WTC11 (cell line): ENCODE measurements at regions not wholly inside any gene's neighbourhood (a gene's known extent, or its start where the extent isn't known, plus 50 kb on each side); places are given as distances from the start of the nearest gene placed in this dataset.

Experiments
- ATAC-seq: fragments of 200-7000 bp; cut with Tn5 transposase; 2 replicates; pipeline ENCODE4 v1.10.0; 2021; ENCODE audit warnings: mild to moderate bottlenecking, moderate library complexity
- CTCF ChIA-PET: fragments of 300-600 bp; sonication (Branson Sonifier 250); formaldehyde crosslinking; loops from one replicate; lab custom pipeline; 2021; ENCODE audit warnings: antibody characterized with exemption; lab: Charles Lee
- POLR2A ChIA-PET: fragments of 350-600 bp; sonication (Branson Sonifier 250); formaldehyde crosslinking; loops from one replicate; lab custom pipeline; 2021; ENCODE audit warnings: antibody characterized with exemption; lab: Charles Lee
- DNase-seq: peaks from one replicate; pipeline ENCODE4 v3.0.0; 2021; ENCODE audit warnings: low spot score
- H3K27ac Mint-ChIP-seq: 2 replicates; pipeline ENCODE4 v1.8.0; 2021; ENCODE audit warnings: mixed read lengths
- H3K27me3 Mint-ChIP-seq: 2 replicates; pipeline ENCODE4 v1.8.0; 2021; ENCODE audit warnings: low read depth, mild to moderate bottlenecking, moderate library complexity, mixed read lengths
- H3K36me3 Mint-ChIP-seq: 2 replicates; pipeline ENCODE4 v1.8.0; 2021; ENCODE audit warnings: mixed read lengths
- H3K4me1 Mint-ChIP-seq: 2 replicates; pipeline ENCODE4 v1.8.0; 2022; ENCODE audit warnings: mixed read lengths
- H3K4me3 Mint-ChIP-seq: 2 replicates; pipeline ENCODE4 v1.8.0; 2021; ENCODE audit warnings: mild to moderate bottlenecking, moderate library complexity, mixed read lengths
- H3K9me3 Mint-ChIP-seq: 2 replicates; pipeline ENCODE4 v1.8.0; 2021; ENCODE audit warnings: mixed read lengths
- ATF1 ChIP-seq: sonication (generic); formaldehyde crosslinking; IDR thresholded peaks from 2 replicates; pipeline ENCODE4 v1.8.1; 2023; ENCODE audit warnings: mild to moderate bottlenecking, moderate library complexity, missing genetic modification reagents
- CDX4 ChIP-seq: fragments of 250-450 bp; sonication (Bioruptor Pico); IDR thresholded peaks from 2 replicates; pipeline ENCODE4 v1.9.0; 2021; ENCODE audit warnings: moderate library complexity, mild to moderate bottlenecking, inconsistent platforms, borderline replicate concordance
- E2F5 ChIP-seq: sonication (generic); formaldehyde crosslinking; IDR thresholded peaks from 2 replicates; pipeline ENCODE4 v1.8.1; 2022; ENCODE audit warnings: mild to moderate bottlenecking, moderate library complexity, missing genetic modification reagents
- ELF4 ChIP-seq: sonication (generic); formaldehyde crosslinking; IDR thresholded peaks from 2 replicates; pipeline ENCODE4 v1.8.1; 2022; ENCODE audit warnings: low read depth, mild to moderate bottlenecking, moderate library complexity, missing genetic modification reagents
- GTF2I ChIP-seq: fragments of 250-450 bp; sonication (Bioruptor Pico); conservative IDR thresholded peaks from 2 replicates; pipeline ENCODE4 v1.4.0; 2021; ENCODE audit warnings: mild to moderate bottlenecking
- HMGA2 ChIP-seq: fragments of 250-450 bp; sonication (Bioruptor Pico); IDR thresholded peaks from 2 replicates; pipeline ENCODE4 v1.4.0; 2021; ENCODE audit warnings: mild to moderate bottlenecking, moderate library complexity
- JAZF1 ChIP-seq: fragments of 250-450 bp; sonication (Bioruptor Pico); IDR thresholded peaks from 2 replicates; pipeline ENCODE4 v1.9.0; 2021; ENCODE audit warnings: moderate library complexity, mild to moderate bottlenecking, inconsistent platforms
- MXD4 ChIP-seq: fragments of 250-450 bp; sonication (Bioruptor Pico); IDR thresholded peaks from 2 replicates; pipeline ENCODE4 v1.8.0; 2021; ENCODE audit warnings: mild to moderate bottlenecking, moderate library complexity, borderline replicate concordance
- MYBL2 ChIP-seq: sonication (generic); formaldehyde crosslinking; IDR thresholded peaks from 2 replicates; pipeline ENCODE4 v1.8.1; 2023; ENCODE audit warnings: mild to moderate bottlenecking, moderate library complexity, missing genetic modification reagents
- NFATC4 ChIP-seq: fragments of 250-450 bp; sonication (Bioruptor Pico); IDR thresholded peaks from 2 replicates; pipeline ENCODE4 v1.9.0; 2021; ENCODE audit warnings: mild to moderate bottlenecking
- NFYB ChIP-seq: sonication (generic); formaldehyde crosslinking; conservative IDR thresholded peaks from 2 replicates; pipeline ENCODE4 v1.8.0; 2022; ENCODE audit warnings: low read depth, missing genetic modification reagents
- PRRX2 ChIP-seq: fragments of 250-450 bp; sonication (Bioruptor Pico); IDR thresholded peaks from 2 replicates; pipeline ENCODE4 v1.8.0; 2021; ENCODE audit warnings: mild to moderate bottlenecking
- RELA ChIP-seq: sonication (generic); formaldehyde crosslinking; IDR thresholded peaks from 2 replicates; pipeline ENCODE4 v1.8.1; 2022; ENCODE audit warnings: missing genetic modification reagents, mild to moderate bottlenecking, borderline replicate concordance
- RORB ChIP-seq: fragments of 250-450 bp; sonication (Bioruptor Pico); IDR thresholded peaks from 2 replicates; pipeline ENCODE4 v1.9.0; 2021; ENCODE audit warnings: mild to moderate bottlenecking
- SMAD4 ChIP-seq: sonication (generic); formaldehyde crosslinking; IDR thresholded peaks from 2 replicates; pipeline ENCODE4 v1.8.0; 2022; ENCODE audit warnings: mild to moderate bottlenecking, missing genetic modification reagents
- TCF7 ChIP-seq: sonication (generic); formaldehyde crosslinking; IDR thresholded peaks from 2 replicates; pipeline ENCODE4 v1.8.0; 2022; ENCODE audit warnings: mild to moderate bottlenecking, low read depth, missing genetic modification reagents, moderate library complexity
- TEAD4 ChIP-seq: sonication (generic); formaldehyde crosslinking; IDR thresholded peaks from 2 replicates; pipeline ENCODE4 v1.8.0; 2022; ENCODE audit warnings: mild to moderate bottlenecking, missing genetic modification reagents
- TP53 ChIP-seq: sonication (generic); formaldehyde crosslinking; IDR thresholded peaks from 2 replicates; pipeline ENCODE4 v1.8.1; 2023; ENCODE audit warnings: mild to moderate bottlenecking, missing genetic modification reagents
- ZNF263 ChIP-seq: sonication (generic); formaldehyde crosslinking; IDR thresholded peaks from 2 replicates; pipeline ENCODE4 v1.8.1; 2022; ENCODE audit warnings: low read depth, mild to moderate bottlenecking, moderate library complexity, missing genetic modification reagents
- ZNF396 ChIP-seq: fragments of 250-450 bp; sonication (Bioruptor Pico); IDR thresholded peaks from 2 replicates; pipeline ENCODE4 v1.8.0; 2021; ENCODE audit warnings: mild to moderate bottlenecking, moderate library complexity, borderline replicate concordance
- ZNF512 ChIP-seq: sonication (generic); formaldehyde crosslinking; IDR thresholded peaks from 2 replicates; pipeline ENCODE4 v1.8.1; 2022; ENCODE audit warnings: missing genetic modification reagents, borderline replicate concordance
- TF ChIP-seq, protein P1 (sequence below): sonication (generic); formaldehyde crosslinking; IDR thresholded peaks from 2 replicates; pipeline ENCODE4 v1.8.1; 2022; ENCODE audit warnings: low read depth, missing genetic modification reagents, borderline replicate concordance
- TF ChIP-seq, protein P2 (sequence below): sonication (generic); formaldehyde crosslinking; IDR thresholded peaks from 2 replicates; pipeline ENCODE4 v1.8.0; 2023; ENCODE audit warnings: missing genetic modification reagents
- TF ChIP-seq, protein P3 (sequence below): sonication (generic); formaldehyde crosslinking; IDR thresholded peaks from 2 replicates; pipeline ENCODE4 v1.8.1; 2022; ENCODE audit warnings: low read depth, mild to moderate bottlenecking, moderate library complexity, missing genetic modification reagents, borderline replicate concordance
- TF ChIP-seq, protein P4 (sequence below): fragments of 250-450 bp; sonication (Bioruptor Pico); IDR thresholded peaks from 2 replicates; pipeline ENCODE4 v1.8.0; 2021; ENCODE audit warnings: mild to moderate bottlenecking
- TF ChIP-seq, protein P5 (sequence below): sonication (generic); formaldehyde crosslinking; IDR thresholded peaks from 2 replicates; pipeline ENCODE4 v1.8.1; 2023; ENCODE audit warnings: mild to moderate bottlenecking, moderate library complexity, missing genetic modification reagents
- TF ChIP-seq, protein P6 (sequence below): sonication (generic); formaldehyde crosslinking; IDR thresholded peaks from 2 replicates; pipeline ENCODE4 v1.8.1; 2023; ENCODE audit warnings: mild to moderate bottlenecking, missing genetic modification reagents, moderate library complexity

GRCh38 chr16:73915935-73916334, 380.7 kb upstream of the PSMD7 start:
- ATAC-seq (no peak), DNase-seq (no peak)
- H3K36me3 Mint-ChIP-seq, result no peaks in the 10 kb centered on the region
- H3K4me1 Mint-ChIP-seq, result peaks cover 37% of the 10 kb centered on the region
- H3K4me3 Mint-ChIP-seq, result no peak overlapping the region
- no peak for TF ChIP-seq TP53 (CRISPR knock-in tag)
- no peak for TF ChIP-seq MYBL2 (CRISPR knock-in tag)
- TF ChIP-seq, protein P1, sequence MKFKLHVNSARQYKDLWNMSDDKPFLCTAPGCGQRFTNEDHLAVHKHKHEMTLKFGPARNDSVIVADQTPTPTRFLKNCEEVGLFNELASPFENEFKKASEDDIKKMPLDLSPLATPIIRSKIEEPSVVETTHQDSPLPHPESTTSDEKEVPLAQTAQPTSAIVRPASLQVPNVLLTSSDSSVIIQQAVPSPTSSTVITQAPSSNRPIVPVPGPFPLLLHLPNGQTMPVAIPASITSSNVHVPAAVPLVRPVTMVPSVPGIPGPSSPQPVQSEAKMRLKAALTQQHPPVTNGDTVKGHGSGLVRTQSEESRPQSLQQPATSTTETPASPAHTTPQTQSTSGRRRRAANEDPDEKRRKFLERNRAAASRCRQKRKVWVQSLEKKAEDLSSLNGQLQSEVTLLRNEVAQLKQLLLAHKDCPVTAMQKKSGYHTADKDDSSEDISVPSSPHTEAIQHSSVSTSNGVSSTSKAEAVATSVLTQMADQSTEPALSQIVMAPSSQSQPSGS (CRISPR knock-in tag), result no peak
- no peak for TF ChIP-seq ATF1 (CRISPR knock-in tag)
- TF ChIP-seq HMGA2, result no peak
- no peak for TF ChIP-seq ELF4 (CRISPR knock-in tag)
- no peak for TF ChIP-seq CDX4 (CRISPR knock-in tag)
- no peak for TF ChIP-seq RELA (CRISPR knock-in tag)
- no peak for TF ChIP-seq ZNF512
- TF ChIP-seq SMAD4 (CRISPR knock-in tag), result no peak
- TF ChIP-seq TCF7, result no peak
- TF ChIP-seq MXD4 (CRISPR knock-in tag), result no peak
- TF ChIP-seq, protein P2, sequence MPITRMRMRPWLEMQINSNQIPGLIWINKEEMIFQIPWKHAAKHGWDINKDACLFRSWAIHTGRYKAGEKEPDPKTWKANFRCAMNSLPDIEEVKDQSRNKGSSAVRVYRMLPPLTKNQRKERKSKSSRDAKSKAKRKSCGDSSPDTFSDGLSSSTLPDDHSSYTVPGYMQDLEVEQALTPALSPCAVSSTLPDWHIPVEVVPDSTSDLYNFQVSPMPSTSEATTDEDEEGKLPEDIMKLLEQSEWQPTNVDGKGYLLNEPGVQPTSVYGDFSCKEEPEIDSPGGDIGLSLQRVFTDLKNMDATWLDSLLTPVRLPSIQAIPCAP (CRISPR knock-in tag), result no peak
- TF ChIP-seq ZNF396 (CRISPR knock-in tag), result no peak
- TF ChIP-seq NFATC4 (CRISPR knock-in tag), result no peak
- no peak for TF ChIP-seq JAZF1
- TF ChIP-seq, protein P3, sequence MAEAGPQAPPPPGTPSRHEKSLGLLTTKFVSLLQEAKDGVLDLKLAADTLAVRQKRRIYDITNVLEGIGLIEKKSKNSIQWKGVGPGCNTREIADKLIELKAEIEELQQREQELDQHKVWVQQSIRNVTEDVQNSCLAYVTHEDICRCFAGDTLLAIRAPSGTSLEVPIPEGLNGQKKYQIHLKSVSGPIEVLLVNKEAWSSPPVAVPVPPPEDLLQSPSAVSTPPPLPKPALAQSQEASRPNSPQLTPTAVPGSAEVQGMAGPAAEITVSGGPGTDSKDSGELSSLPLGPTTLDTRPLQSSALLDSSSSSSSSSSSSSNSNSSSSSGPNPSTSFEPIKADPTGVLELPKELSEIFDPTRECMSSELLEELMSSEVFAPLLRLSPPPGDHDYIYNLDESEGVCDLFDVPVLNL, result no peak
- TF ChIP-seq, protein P4, sequence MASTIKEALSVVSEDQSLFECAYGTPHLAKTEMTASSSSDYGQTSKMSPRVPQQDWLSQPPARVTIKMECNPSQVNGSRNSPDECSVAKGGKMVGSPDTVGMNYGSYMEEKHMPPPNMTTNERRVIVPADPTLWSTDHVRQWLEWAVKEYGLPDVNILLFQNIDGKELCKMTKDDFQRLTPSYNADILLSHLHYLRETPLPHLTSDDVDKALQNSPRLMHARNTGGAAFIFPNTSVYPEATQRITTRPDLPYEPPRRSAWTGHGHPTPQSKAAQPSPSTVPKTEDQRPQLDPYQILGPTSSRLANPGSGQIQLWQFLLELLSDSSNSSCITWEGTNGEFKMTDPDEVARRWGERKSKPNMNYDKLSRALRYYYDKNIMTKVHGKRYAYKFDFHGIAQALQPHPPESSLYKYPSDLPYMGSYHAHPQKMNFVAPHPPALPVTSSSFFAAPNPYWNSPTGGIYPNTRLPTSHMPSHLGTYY (CRISPR knock-in tag), result no peak
- no peak for TF ChIP-seq TEAD4 (CRISPR knock-in tag)
- H3K27me3 Mint-ChIP-seq, result no peaks in the 10 kb centered on the region
- peaks cover 3% of the 10 kb centered on the region; the same call in 1 of the 2 replicates for H3K9me3 Mint-ChIP-seq
- no peak overlapping the region for H3K27ac Mint-ChIP-seq
- POLR2A ChIA-PET, result no interaction called here
- CTCF ChIA-PET, result no interaction called here

- Mint-ChIP-seq H3K4me1 (peaks cover 37% of the 10 kb centered on the region), H3K36me3 (no peaks in the 10 kb centered on the region), H3K27ac (no peak overlapping the region), H3K27me3 (no peaks in the 10 kb centered on the region), H3K9me3 (peaks cover 6% of the 10 kb centered on the region; the same call in 1 of the 2 replicates), H3K4me3 (peak overlapping the region; percentile 3; the same call in 1 of the 2 replicates)
- POLR2A ChIA-PET, result no interaction called here
- ATAC-seq (no peak), DNase-seq (no peak)
- CTCF ChIA-PET, result interaction anchor here (0.7 to 0.9 kb wide), 2 partner anchors 37 to 718 kb away, joined by 3 to 4 read pairs; no protein-coding TSS in a partner anchor
- TF ChIP-seq ZNF263 (CRISPR knock-in tag), result no peak
- no peak for TF ChIP-seq E2F5 (CRISPR knock-in tag)
- TF ChIP-seq, protein P5, sequence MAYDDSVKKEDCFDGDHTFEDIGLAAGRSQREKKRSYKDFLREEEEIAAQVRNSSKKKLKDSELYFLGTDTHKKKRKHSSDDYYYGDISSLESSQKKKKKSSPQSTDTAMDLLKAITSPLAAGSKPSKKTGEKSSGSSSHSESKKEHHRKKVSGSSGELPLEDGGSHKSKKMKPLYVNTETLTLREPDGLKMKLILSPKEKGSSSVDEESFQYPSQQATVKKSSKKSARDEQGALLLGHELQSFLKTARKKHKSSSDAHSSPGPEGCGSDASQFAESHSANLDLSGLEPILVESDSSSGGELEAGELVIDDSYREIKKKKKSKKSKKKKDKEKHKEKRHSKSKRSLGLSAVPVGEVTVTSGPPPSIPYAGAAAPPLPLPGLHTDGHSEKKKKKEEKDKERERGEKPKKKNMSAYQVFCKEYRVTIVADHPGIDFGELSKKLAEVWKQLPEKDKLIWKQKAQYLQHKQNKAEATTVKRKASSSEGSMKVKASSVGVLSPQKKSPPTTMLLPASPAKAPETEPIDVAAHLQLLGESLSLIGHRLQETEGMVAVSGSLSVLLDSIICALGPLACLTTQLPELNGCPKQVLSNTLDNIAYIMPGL, result no peak
- TF ChIP-seq, protein P6, sequence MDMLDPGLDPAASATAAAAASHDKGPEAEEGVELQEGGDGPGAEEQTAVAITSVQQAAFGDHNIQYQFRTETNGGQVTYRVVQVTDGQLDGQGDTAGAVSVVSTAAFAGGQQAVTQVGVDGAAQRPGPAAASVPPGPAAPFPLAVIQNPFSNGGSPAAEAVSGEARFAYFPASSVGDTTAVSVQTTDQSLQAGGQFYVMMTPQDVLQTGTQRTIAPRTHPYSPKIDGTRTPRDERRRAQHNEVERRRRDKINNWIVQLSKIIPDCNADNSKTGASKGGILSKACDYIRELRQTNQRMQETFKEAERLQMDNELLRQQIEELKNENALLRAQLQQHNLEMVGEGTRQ (CRISPR knock-in tag), result no peak
- no peak for TF ChIP-seq GTF2I (CRISPR knock-in tag)
- no peak for TF ChIP-seq PRRX2 (CRISPR knock-in tag)
- no peak for TF ChIP-seq MYBL2 (CRISPR knock-in tag)
- TF ChIP-seq RORB (CRISPR knock-in tag), result no peak
- TF ChIP-seq NFYB, result no peak
- TF ChIP-seq ELF4 (CRISPR knock-in tag), result no peak
Observed at GRCh38 chr16:73915140-73915539, 381.5 kb upstream of the PSMD7 start.
